ENCODE measurements at regions not wholly inside any gene's neighbourhood (a gene's known extent, or its start where the extent isn't known, plus 50 kb on each side); places are given as distances from the start of the nearest gene placed in this dataset.

DNA sequence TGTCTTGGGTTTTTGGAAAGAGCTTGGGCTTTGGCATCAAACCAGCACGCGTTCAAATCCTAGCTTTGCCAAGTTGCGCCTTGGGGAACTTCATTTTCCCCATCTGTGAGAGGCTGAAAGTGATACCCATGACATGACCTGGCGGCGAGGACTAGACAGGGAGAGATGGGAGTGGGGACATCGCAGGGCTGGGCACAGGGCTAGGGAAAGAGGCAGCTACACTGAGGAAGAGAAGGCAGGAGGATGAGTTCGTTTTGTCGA lies 202.9 kb downstream of the IRF8 start:
- Histone ChIP-seq H3K4me1 (ENCODE audit: control insufficient read depth in 1 of 2, insufficient read depth in 1 of 2, low read depth in 1 of 2, low read length in 1 of 2) (no peaks in the 10 kb centered on the region), H3K27me3 (peaks cover 9% of the 10 kb centered on the region), H3K36me3 (no peaks in the 10 kb centered on the region), H3K4me3 (ENCODE audit: low read depth in 1 of 2, low read length in 1 of 2) (no peak overlapping the region), H3K27ac (no peak overlapping the region), H3K9me3 (no peaks in the 10 kb centered on the region)
- TF ChIP-seq, protein P1, sequence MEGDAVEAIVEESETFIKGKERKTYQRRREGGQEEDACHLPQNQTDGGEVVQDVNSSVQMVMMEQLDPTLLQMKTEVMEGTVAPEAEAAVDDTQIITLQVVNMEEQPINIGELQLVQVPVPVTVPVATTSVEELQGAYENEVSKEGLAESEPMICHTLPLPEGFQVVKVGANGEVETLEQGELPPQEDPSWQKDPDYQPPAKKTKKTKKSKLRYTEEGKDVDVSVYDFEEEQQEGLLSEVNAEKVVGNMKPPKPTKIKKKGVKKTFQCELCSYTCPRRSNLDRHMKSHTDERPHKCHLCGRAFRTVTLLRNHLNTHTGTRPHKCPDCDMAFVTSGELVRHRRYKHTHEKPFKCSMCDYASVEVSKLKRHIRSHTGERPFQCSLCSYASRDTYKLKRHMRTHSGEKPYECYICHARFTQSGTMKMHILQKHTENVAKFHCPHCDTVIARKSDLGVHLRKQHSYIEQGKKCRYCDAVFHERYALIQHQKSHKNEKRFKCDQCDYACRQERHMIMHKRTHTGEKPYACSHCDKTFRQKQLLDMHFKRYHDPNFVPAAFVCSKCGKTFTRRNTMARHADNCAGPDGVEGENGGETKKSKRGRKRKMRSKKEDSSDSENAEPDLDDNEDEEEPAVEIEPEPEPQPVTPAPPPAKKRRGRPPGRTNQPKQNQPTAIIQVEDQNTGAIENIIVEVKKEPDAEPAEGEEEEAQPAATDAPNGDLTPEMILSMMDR (IDR thresholded peaks at IDR 0.05), result no peak

DNA sequence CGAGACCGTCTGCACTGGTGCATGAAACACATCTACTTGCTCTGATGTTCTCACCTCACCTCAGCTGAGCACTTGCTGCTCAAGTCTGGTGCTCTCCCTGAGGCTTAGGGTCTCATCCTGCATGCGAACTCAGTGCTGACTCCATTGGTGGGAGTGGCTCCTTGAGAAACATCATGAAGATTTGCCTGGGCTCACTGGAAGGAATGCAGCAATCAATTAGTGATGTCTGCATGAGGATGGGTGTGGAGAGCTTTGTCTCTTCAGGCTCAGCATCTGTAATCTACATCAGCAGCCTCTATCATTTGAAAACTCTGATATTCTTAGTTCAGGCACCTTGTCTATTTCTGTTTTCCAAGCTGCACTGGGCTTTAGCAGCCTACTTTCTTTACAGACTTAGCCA lies 204.4 kb downstream of the IRF8 start:
- H3K27ac ChIP-seq, result no peak overlapping the region
- no peaks in the 10 kb centered on the region for H3K36me3 ChIP-seq
- no peaks in the 10 kb centered on the region for H3K9me3 ChIP-seq
- H3K4me3 ChIP-seq (ENCODE audit: low read depth in 1 of 2, low read length in 1 of 2), result no peak overlapping the region
- TF ChIP-seq, protein P1 (IDR thresholded peaks at IDR 0.05), result no peak
- no peaks in the 10 kb centered on the region for H3K4me1 ChIP-seq (ENCODE audit: control insufficient read depth in 1 of 2, insufficient read depth in 1 of 2, low read depth in 1 of 2, low read length in 1 of 2)
- H3K27me3 ChIP-seq, result peaks cover 9% of the 10 kb centered on the region

DNA sequence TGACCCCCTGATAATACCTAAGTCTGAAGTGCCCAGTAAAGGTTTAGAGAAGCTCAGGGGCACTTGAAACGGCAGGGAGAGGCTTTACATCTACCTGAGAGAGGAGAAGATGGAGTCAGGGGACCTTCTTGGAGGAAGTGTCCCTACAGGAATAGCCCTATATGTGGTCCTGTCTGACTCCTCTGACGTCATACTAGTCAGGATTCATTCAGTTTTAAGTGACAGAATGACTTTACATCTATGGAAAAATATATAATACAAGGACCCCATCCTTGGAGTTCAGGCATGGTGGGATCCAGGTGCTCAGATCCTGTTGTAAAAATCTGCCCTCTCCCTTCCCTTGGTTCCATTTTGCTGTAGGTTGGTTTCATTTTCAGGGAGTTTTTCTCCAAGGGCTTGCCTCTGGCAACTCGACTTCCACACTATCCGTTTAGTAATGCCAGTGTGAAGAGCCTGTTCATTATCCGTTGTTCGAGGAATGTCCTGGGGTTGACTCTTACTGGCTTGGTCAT lies 205.6 kb downstream of the IRF8 start:
- no peaks in the 10 kb centered on the region for H3K36me3 ChIP-seq
- H3K4me1 ChIP-seq (ENCODE audit: control insufficient read depth in 1 of 2, insufficient read depth in 1 of 2, low read depth in 1 of 2, low read length in 1 of 2), result no peaks in the 10 kb centered on the region
- no peaks in the 10 kb centered on the region for H3K9me3 ChIP-seq
- H3K27me3 ChIP-seq, result no peaks in the 10 kb centered on the region
- H3K27ac ChIP-seq, result no peak overlapping the region
- TF ChIP-seq, protein P1 (IDR thresholded peaks at IDR 0.05), result no peak
- no peak overlapping the region for H3K4me3 ChIP-seq (ENCODE audit: low read depth in 1 of 2, low read length in 1 of 2)

DNA sequence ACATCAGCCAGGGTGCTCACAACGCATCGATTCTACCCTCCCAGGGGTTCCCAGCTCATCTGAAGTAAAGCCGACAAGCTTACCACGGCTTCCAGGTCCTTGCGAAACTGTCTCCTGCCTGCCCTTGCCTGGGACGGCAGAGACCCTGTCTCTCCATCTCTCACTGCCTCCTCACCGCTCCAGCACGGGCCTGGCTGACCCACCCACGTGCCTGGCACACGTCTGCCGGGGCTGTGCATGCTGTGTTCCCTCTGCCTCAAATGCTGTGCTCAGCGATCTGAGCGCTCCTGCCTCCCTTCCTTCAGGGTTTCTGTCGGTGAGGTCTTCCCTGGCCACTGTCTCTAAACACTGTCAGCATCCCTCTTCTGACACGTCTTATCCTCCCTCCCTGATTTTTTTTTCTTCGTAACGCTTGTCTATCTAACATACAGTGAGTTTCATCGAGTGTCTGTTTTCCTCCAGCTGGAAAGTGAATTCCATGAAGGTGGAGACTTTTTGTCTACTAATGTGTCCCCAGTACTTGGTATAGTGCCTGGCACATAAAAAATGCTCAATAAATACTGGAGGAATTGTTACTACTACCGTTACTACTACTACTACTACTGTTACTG lies 208.4 kb downstream of the IRF8 start:
- H3K4me1 ChIP-seq (ENCODE audit: control insufficient read depth in 1 of 2, insufficient read depth in 1 of 2, low read depth in 1 of 2, low read length in 1 of 2), result no peaks in the 10 kb centered on the region
- no peak overlapping the region for H3K4me3 ChIP-seq (ENCODE audit: low read depth in 1 of 2, low read length in 1 of 2)
- no peaks in the 10 kb centered on the region for H3K9me3 ChIP-seq
- TF ChIP-seq, protein P1 (IDR thresholded peaks at IDR 0.05), result no peak
- H3K36me3 ChIP-seq, result no peaks in the 10 kb centered on the region
- H3K27me3 ChIP-seq, result no peaks in the 10 kb centered on the region
- no peak overlapping the region for H3K27ac ChIP-seq

DNA sequence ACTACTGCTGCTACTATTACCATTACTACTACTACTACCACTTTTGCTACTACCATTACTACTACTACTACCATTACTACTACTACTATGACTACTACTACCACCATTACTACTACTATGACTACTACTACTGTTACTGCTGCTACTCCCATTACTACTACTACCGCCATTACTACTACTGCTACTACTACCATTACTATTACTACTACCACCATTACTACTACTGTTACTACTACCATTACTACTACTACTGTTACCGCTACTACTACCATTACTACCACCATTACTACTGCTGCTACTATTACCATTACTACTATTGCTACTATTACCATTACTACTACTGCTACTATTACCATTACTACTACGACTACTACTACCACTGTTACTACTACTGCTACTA lies 209.1 kb downstream of the IRF8 start:
- H3K27ac ChIP-seq, result no peak overlapping the region
- no peak overlapping the region for H3K4me3 ChIP-seq (ENCODE audit: low read depth in 1 of 2, low read length in 1 of 2)
- no peaks in the 10 kb centered on the region for H3K4me1 ChIP-seq (ENCODE audit: control insufficient read depth in 1 of 2, insufficient read depth in 1 of 2, low read depth in 1 of 2, low read length in 1 of 2)

More for the DNA sequence above, 209.1 kb downstream of the IRF8 start:
- TF ChIP-seq, protein P1 (IDR thresholded peaks at IDR 0.05), result no peak
- H3K9me3 ChIP-seq, result no peaks in the 10 kb centered on the region
- H3K36me3 ChIP-seq, result no peaks in the 10 kb centered on the region
- H3K27me3 ChIP-seq, result no peaks in the 10 kb centered on the region

Data from neutrophil (primary cell).